HG03135 (cell line): ENCODE measurements at regions not wholly inside any gene's neighbourhood (a gene's known extent, or its start where the extent isn't known, plus 50 kb on each side); places are given as distances from the start of the nearest gene placed in this dataset.
"Not testable (repeated sequence)": the region's sequence is repeated elsewhere in the genome, so short reads cannot be mapped to it uniquely, and the experiment has no call there.

Source experiments
- ATAC-seq: cut with Tn5 transposase; IDR thresholded peaks from one replicate; pipeline ENCODE4 v1.9.1; 2021; ENCODE audit warnings: mild to moderate bottlenecking, moderate library complexity; ENCODE audit not compliant: unreplicated experiment

GRCh38 chr10:4250587-4250887, 465.5 kb upstream of the KLF6 start:
- peak; percentile 79 for ATAC-seq

DNA sequence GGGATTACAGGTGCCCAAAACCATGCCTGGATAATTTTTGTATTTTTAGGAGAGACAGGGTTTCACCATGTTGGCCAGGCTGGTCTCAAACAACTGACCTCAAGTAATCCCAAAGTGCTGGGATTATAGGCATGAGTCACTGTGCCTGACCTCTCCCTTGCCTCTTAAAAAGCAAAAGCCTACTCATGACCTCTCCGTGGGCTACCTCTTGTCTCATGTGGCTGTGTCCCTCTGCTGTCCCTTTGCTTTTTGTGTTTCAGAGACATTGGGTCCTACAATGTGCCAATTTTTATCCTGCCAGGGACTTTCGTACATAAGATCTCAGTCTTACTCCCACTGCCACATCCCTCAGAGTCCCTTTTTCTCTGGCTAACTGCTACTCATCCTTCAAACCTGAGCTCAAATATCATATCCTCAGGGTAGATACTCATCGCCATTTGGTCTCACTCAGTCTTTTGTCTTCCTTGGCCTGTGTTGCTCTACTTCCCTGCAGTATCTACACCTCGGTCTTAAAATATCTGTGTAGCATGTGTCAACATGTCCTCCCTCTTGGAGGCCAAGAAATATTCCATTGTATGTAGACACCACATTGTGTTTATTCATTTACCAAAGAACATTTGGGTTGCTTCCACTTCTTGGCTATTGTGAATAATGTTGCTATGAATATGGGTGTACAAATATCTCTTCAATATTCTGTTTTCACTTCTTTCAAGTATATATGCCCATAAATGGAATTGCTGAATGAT, 465.0 kb upstream of the KLF6 start:
- no peak for ATAC-seq

DNA sequence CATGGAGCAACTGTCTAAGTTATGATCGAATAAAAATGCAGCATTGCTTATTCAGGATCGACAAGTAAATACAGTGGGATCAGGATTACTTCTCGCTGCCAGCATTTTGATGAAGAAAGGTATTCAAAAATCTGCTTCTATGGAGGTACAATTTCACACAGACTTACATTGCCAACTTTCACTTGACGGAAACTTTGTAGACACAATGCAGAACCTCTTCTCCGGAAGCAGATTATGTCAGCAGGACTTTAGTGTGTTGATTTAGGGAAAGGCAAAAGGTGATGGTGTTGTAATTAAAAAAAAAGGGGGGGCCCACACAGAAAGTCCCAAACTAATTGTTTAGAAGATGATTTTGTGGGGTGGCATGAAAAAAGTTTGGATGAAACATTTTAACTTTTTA, 462.4 kb upstream of the KLF6 start:
- ATAC-seq: no peak

DNA sequence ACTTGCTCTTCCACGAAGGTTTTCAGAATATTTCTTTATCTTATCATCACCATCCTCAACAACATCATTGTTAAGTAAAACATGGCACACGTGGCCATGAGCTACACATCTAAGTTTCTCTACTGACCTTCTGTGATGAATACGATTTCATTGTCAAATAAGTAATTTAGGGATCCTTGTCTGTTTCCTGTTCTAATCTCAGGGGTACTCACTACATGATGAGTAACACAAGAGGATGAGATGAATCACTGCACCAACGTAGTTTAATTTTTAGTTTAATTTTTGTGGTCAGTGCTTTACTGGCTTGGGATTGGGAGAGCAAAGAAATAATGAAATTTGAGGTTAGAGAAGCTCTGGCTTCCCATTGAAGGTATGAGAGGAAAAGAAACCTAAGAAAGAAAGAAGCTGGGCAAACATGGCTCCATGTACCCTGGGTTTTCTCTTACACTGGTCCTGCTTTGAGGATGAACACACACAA, 461.9 kb upstream of the KLF6 start:
- no peak for ATAC-seq

DNA sequence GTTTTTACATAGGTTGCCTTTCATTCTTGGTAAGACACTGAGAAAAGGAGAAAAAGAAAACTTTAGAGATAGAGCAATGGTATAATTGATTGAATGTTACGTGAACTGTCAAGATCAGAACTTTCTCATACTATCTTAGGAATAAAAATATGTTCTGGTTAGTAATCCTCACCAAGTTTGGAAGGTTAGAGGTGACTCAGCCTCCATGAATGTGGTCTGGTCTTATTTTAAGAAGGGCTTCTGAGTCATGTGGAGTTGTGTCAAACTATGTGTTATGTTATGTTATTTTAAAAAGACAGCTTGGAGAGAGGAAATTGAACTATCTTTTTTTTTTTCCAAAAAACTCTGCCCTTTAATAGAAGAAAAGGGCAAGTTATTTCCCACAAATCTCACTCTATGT, 458.6 kb upstream of the KLF6 start:
- ATAC-seq: no peak

DNA sequence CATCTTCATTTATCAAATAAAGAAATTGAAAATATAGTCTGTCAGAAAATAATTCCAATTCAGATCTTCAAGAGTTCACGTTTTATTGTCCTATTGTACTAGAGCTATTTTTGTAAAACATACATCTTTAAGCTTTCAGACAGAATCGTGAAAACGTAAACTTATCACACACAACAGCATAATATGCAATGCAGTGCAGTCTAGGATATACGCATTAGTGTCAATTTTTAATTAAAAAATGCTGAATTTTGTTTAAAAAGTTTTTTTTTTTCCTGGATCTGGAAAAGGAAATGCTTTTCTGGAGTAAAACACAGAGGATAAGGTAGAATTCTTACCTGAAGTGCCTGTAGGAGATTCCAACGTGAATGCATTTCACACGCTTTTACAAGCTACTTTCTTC, 458.2 kb upstream of the KLF6 start:
- no peak for ATAC-seq

GRCh38 chr10:4242561-4243035, 457.6 kb upstream of the KLF6 start:
- no peak for ATAC-seq

DNA sequence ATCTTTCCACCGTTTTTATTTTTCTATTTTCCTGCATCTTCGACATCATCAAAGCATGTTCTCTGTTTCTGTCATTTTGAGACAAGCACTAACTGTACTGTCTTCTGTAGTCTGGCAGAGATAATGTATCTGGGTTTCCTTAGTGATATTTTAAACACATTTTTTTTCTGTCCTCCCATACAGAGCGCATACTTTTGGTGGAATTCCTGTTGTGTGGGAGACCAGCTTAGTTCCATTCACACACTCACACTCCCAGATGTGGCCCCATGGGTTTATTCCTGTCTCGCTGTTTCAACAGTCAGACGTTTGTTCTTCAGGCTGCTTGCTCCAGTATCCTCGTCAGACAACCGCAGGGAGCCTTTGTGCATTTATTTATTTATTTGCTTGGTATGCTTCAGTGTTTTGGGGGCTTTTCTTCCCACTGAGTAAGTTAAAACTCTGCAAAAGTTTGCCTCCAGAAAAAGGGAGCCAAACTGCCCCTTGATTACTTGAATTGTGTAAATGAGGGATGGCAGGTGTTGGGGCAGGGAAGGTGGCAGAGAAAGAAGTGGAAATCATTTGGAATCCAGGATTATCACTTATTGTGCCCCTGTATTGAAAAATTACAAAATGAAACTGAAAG, 456.8 kb upstream of the KLF6 start:
- ATAC-seq: no peak

DNA sequence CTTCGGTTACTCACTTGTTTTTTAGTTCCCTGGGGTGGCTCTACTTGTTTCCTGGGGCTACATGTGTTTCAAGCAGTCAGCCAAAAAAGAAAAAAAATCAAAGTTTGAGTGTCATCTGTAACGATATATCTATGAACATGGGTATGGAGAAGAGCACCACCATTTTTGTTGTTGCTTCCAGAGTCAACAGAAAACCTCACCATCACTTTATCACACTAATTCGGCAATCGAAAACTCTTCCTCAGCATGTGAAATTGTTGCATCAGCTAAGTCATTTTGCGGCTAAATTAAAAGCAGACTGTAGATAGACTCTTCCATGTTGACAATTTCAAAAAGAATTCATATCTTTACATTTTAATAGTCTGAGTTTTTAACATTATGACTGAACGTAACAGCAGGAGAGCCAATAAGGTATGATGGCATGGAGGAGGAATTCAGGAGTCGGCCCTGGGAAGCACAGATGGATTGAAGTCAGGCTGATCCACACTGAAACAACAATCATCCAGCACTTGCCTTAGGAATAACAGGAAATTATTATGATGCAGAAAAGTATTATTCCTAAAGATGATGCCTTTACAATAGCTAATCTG, 455.7 kb upstream of the KLF6 start:
- no peak for ATAC-seq

GRCh38 chr10:4239186-4239585, 454.2 kb upstream of the KLF6 start:
- no peak for ATAC-seq

DNA sequence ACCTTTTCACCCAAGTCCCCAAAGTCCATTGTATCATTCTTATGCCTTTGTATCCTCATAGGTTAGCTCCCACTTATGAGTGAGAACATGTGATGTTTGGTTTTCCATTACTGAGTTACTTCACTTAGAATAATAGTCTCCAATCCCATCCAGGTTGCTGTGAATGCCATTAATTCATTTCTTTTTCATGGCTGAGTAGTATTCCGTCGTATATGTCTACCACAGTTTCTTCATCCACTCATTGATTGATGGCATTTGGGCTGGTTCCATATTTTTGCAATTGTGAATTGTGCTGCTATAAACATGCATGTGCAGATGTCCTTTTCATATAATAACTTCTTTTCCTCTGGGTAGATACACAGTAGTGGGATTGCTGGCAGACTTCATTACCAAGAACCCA, 451.9 kb upstream of the KLF6 start:
- not testable (repeated sequence) for ATAC-seq

DNA sequence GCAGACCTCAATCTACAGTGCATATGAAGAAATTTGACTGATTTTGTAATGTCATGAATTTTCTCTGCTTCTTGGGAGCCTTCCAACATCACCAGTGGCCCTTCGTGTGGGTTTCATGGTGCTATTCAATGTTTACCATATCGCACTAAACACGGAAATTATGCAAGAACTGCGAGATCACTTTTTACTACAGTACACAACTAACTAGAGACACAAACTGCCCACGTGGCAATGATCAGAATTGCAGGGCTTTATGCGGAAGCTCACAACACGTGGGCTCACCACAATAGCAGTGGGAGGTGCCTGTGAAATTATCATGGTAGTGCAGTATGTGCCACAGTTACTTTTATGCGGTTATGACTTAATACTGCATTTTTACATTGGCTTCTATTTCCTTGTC, 449.7 kb upstream of the KLF6 start:
- no peak for ATAC-seq

- ATAC-seq: no peak
Observed at GRCh38 chr10:4231439-4231838, 446.4 kb upstream of the KLF6 start.

DNA sequence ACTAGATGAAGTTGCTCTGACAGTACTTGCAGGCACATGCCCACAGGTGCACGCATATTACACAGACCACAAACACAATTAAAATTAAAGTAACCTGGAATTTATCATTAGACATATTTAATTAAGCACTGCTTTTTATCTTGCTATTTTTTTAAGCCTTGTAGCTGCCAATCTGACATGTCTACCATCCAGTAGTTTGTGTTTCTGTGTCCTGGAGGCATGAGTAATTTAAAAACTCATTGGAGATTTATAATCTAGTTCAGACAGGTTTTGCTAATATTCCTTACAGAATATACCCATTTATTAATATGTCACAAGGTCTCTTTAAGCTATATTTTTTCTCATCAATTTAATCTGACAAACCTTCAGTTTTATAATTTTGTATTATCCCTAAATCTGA, 445.0 kb upstream of the KLF6 start:
- no peak for ATAC-seq

DNA sequence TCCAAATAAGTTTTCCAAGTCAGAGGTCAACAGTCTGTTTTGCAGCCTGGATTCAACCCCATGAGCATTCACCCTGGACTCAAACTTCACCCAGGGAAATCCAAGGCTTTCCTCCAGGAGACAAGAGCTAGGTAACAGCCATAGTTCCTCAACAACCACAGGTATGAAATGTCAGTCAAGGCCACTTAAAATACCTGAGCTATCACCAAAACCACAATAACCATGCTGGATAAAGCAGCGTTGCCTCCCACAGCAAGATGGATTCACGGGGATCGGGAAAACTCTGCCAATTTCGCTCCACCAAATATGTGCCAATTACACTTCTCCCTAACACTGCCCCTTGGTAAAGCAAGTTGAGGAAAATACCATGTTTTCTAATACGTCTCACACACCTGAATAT, 444.1 kb upstream of the KLF6 start:
- no peak for ATAC-seq

DNA sequence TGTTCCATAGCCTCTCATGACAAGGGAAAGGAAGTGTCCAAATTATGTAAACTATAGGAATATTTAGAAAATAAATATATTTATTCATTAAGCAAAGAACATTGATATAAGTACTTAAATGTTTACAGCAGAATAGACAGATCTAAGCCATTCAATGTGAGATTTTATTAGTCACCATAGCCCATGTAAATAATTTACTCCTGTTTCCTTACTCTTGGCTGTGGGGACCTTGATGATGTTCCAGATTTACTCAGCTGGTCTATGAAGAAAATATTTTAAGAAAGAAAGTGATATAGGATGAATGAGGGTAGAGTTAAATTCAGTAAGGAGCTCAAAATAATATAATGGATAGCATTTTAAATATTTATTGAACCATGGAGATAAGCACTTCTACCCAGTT, 442.6 kb upstream of the KLF6 start:
- ATAC-seq: no peak

DNA sequence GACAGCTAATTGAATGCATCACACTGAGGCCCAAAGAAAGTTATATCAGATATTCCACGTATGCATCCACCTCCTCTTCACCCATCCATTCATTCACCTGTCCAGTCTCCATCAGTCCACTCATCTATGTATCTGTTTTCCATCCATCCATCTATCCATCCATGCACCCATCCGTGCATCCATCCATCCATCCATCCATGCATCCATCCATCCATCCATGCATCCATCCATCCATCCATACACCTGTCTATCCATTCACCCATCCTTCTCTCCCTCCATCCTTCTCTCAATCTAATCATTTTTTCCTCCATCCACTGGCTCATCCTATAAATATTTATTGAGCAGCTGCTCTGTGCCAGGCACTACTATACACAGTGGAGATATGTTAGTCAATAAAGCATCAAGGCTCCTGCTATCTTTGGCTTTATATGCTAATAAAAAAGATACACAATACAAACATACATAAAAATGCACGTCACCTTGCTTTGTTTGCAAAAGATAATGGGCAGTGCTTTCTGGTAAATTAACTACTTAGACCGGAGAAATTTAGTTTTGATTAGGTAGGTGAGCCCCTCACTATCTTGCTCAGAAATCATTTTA, 442.0 kb upstream of the KLF6 start:
- ATAC-seq: no peak

GRCh38 chr10:4224178-4224577, 439.2 kb upstream of the KLF6 start:
- no peak for ATAC-seq

DNA sequence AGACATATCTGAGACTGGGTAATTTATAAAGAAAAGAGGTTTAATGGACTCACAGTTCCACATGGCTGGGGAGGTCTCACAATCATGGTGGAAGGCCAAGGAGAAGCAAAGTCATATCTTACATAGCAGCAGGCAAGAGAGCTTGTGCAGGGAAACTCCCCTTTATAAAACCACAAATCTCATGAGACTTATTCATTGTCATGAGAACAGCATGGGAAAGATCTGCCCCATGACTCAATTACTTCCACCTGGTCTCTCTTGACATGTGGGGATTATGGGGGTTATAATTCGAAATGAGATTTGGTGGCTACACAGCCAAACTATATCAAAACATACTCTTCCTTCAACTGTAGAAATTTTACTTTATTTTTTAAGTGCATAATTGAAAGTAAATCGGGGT, 436.3 kb upstream of the KLF6 start:
- not testable (repeated sequence) for ATAC-seq

- ATAC-seq: no peak
Observed at GRCh38 chr10:4219901-4220300, 434.9 kb upstream of the KLF6 start.

DNA sequence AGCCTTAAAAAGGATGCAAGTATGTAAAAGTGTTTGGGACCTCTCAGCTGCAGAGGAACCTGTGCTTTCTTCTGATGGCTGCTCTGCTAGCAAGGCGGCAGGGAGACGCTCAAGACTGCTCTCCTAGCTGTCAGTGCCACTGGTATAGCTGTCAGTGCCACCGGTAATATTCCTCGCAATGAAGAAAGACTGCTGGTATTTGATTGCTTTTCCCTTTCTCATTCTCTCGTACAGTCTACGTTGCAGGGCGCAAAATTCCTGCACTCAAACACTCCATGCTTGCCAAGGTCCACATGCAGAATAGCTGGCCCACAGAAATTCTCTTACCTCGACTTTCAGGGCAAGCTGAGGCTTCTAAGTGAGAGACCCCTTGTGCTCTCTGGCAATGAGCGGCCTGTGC, 432.6 kb upstream of the KLF6 start:
- no peak for ATAC-seq

GRCh38 chr10:4217187-4217586, 432.2 kb upstream of the KLF6 start:
- no peak for ATAC-seq
